Natural killer cell (primary cell): ENCODE measurements at regions not wholly inside any gene's neighbourhood (a gene's known extent, or its start where the extent isn't known, plus 50 kb on each side); places are given as distances from the start of the nearest gene placed in this dataset.

Experiments used
- ATAC-seq, 3 donors: fragments of 150-1000 bp in 2 of 3; fragments of 200-7000 bp in 1 of 3; cut with Tn5 transposase; 1 replicate in 1 of 3; 2 replicates in 2 of 3; pipeline ENCODE4 v1.10.0; 2021; ENCODE audit warnings: mild to moderate bottlenecking in 2 of 3, moderate library complexity in 2 of 3
- DNase-seq, 2 donors: peaks; one replicate each; pipeline versions ENCODE4 v3.0.0 to v3.0.0-alpha.2; 2013 to 2021; ENCODE audit warnings: mixed read lengths in 1 of 2
- H3K27ac ChIP-seq: one replicate; pipeline ENCODE4 v1.5.1; 2013; ENCODE audit warnings: mild to moderate bottlenecking, low read length
- H3K27me3 ChIP-seq: one replicate; pipeline ENCODE4 v1.6.1; 2013; ENCODE audit warnings: low read length; ENCODE audit not compliant: control insufficient read depth, insufficient read depth
- H3K36me3 ChIP-seq: one replicate; pipeline ENCODE4 v1.6.1; 2013; ENCODE audit warnings: low read length; ENCODE audit not compliant: control insufficient read depth, insufficient read depth
- H3K4me1 ChIP-seq: one replicate; pipeline ENCODE4 v1.6.1; 2013; ENCODE audit warnings: low read length; ENCODE audit not compliant: control insufficient read depth, insufficient read depth
- H3K4me3 ChIP-seq: one replicate; pipeline ENCODE4 v1.5.1; 2013; ENCODE audit warnings: low read length
- H3K9me3 ChIP-seq: one replicate; pipeline ENCODE4 v1.6.1; 2013; ENCODE audit warnings: low read length; ENCODE audit not compliant: control insufficient read depth, insufficient read depth
- H3K27ac Mint-ChIP-seq, 2 donors: one replicate each; pipeline ENCODE4 v1.8.0; 2022; ENCODE audit warnings: mild to moderate bottlenecking in 2 of 2, mixed read lengths in 2 of 2, moderate library complexity in 1 of 2
- H3K27me3 Mint-ChIP-seq, 2 donors: one replicate each; pipeline ENCODE4 v1.8.0; 2022; ENCODE audit warnings: low read depth in 2 of 2, mixed read lengths in 2 of 2
- H3K36me3 Mint-ChIP-seq: one replicate; pipeline ENCODE4 v1.8.0; 2022; ENCODE audit warnings: mixed read lengths
- H3K4me1 Mint-ChIP-seq, 2 donors: one replicate each; pipeline ENCODE4 v1.8.0; 2022; ENCODE audit warnings: mixed read lengths in 2 of 2
- H3K4me3 Mint-ChIP-seq: one replicate; pipeline ENCODE4 v1.8.0; 2022; ENCODE audit warnings: mild to moderate bottlenecking, moderate library complexity, mixed read lengths
- H3K9me3 Mint-ChIP-seq, 2 donors: one replicate each; pipeline ENCODE4 v1.8.0; 2022; ENCODE audit warnings: mixed read lengths in 2 of 2
- WGBS: methylation state at CpG from one replicate; pipeline ENCODE4 v1.1.7; 2013; ENCODE audit warnings: missing lambda C conversion rate; ENCODE audit not compliant: insufficient coverage; 5-methylcytosine and 5-hydroxymethylcytosine counted together
- intact Hi-C: fragments of 100-400 bp; cut with micrococcal nuclease; formaldehyde crosslinking; loops from one replicate; pipeline ENCODE4 v1.14.2; 2022
- TF ChIP-seq, protein P1 (sequence below): fragments of 200-600 bp; IDR thresholded peaks from one replicate; pipeline ENCODE4 v1.8.0; 2022; ENCODE audit warnings: antibody characterized with exemption

DNA sequence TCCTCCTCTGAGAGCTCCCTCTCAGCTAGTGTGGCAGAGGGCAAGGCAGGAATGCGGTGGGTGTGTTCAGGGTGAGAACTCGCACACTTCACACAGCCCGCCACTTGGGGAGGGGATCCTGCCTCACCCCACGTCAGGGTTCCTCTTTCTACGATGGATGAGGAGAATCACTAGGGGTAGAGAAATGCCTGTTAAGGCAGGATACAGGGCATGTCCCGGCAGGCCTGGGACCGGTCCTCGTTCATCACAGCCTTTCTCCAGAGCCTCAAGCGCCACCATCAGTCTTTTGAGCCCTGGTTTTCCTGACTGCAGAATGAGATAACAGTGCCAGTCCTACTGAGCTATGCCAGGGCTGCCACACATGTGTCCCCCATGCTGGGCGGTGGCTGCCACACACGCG lies 546.7 kb upstream of the ADARB2 start:
- ATAC-seq (no peak), DNase-seq (no peak)
- H3K4me3 ChIP-seq, result no peak overlapping the region
- peaks cover 0 to 2% of the 10 kb centered on the region in 2 donors for H3K27me3 Mint-ChIP-seq
- H3K27ac Mint-ChIP-seq, result no peak overlapping the region
- H3K36me3 ChIP-seq, result no peaks in the 10 kb centered on the region
- peaks cover 3 to 5% of the 10 kb centered on the region in 2 donors for H3K9me3 Mint-ChIP-seq
- H3K9me3 ChIP-seq, result no peaks in the 10 kb centered on the region
- H3K4me3 Mint-ChIP-seq, result no peak overlapping the region
- no peaks in the 10 kb centered on the region for H3K36me3 Mint-ChIP-seq
- intact Hi-C loops, result no loop called here
- H3K27ac ChIP-seq, result no peak overlapping the region
- no peaks in the 10 kb centered on the region for H3K4me1 Mint-ChIP-seq
- TF ChIP-seq, protein P1, sequence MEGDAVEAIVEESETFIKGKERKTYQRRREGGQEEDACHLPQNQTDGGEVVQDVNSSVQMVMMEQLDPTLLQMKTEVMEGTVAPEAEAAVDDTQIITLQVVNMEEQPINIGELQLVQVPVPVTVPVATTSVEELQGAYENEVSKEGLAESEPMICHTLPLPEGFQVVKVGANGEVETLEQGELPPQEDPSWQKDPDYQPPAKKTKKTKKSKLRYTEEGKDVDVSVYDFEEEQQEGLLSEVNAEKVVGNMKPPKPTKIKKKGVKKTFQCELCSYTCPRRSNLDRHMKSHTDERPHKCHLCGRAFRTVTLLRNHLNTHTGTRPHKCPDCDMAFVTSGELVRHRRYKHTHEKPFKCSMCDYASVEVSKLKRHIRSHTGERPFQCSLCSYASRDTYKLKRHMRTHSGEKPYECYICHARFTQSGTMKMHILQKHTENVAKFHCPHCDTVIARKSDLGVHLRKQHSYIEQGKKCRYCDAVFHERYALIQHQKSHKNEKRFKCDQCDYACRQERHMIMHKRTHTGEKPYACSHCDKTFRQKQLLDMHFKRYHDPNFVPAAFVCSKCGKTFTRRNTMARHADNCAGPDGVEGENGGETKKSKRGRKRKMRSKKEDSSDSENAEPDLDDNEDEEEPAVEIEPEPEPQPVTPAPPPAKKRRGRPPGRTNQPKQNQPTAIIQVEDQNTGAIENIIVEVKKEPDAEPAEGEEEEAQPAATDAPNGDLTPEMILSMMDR, result no peak
- H3K27me3 ChIP-seq, result no peaks in the 10 kb centered on the region
- WGBS, result 72% methylated on average over 12 of the region's 12 CpGs
- H3K4me1 ChIP-seq, result no peaks in the 10 kb centered on the region

DNA sequence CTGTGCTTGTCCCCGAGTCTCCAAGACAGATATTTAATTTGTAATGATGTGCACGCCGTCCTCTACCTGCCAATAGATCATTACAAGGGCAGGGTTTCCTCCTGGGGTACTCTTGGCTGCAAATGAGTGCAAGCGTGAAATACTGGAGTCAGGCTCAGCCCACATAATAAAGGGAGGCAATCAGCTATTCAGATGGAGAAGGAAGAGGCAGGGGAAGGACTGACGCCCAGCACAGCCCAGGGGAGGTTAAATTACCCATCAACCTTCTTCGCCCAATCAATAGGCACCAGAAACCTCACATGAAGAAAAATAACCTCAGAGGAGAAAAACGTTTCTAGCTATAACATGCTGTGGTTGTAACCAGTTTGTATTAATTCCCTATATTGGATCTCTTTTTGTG lies 544.9 kb upstream of the ADARB2 start:
- Histone ChIP-seq H3K4me1 (no peaks in the 10 kb centered on the region), H3K9me3 (no peaks in the 10 kb centered on the region), H3K27me3 (no peaks in the 10 kb centered on the region), H3K4me3 (no peak overlapping the region), H3K27ac (no peak overlapping the region), H3K36me3 (no peaks in the 10 kb centered on the region)
- TF ChIP-seq, protein P1, result no peak
- ATAC-seq (no peak), DNase-seq (no peak)
- intact Hi-C loops, result no loop called here
- Mint-ChIP-seq H3K27me3 (peaks cover 0 to 2% of the 10 kb centered on the region in 2 donors), H3K27ac (no peak overlapping the region), H3K9me3 (peaks cover 2 to 3% of the 10 kb centered on the region in 2 donors), H3K36me3 (no peaks in the 10 kb centered on the region), H3K4me3 (no peak overlapping the region), H3K4me1 (no peaks in the 10 kb centered on the region)
- WGBS, result 69% methylated on average over 4 of the region's 7 CpGs

DNA sequence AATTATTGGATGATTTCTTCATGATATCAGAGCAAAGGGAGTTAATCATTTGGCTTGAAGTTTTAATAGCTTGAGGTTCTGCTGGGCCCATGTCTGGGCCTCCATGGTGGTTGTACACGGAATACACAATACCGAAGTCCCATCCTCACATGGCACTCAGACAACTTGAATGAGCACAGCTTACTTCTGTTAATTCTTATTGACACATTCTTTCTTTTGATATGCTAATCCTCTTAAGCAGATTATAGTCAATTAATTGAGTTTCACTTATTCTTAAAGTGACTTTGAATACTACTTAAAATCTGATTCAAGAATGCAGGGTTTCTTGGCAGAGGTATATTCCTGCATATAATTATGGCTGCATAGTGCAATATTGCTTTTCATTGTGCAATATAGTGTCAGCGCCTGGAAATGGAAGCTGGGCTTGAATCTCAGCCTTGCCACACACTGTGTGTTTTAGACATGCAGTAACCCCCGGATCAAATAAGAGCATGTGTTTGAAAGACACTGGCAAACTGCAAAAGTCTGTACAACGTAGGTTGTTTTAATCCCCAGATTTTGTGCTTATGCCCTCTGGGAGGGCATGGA lies 543.5 kb upstream of the ADARB2 start:
- ATAC-seq (no peak), DNase-seq (no peak)
- Mint-ChIP-seq H3K4me3 (no peak overlapping the region), H3K9me3 (peaks cover 2 to 5% of the 10 kb centered on the region in 2 donors), H3K27me3 (peaks cover 0 to 2% of the 10 kb centered on the region in 2 donors), H3K4me1 (no peaks in the 10 kb centered on the region), H3K36me3 (no peaks in the 10 kb centered on the region), H3K27ac (no peak overlapping the region)
- Histone ChIP-seq H3K27ac (no peak overlapping the region), H3K27me3 (no peaks in the 10 kb centered on the region), H3K4me3 (no peak overlapping the region), H3K36me3 (no peaks in the 10 kb centered on the region), H3K4me1 (no peaks in the 10 kb centered on the region), H3K9me3 (no peaks in the 10 kb centered on the region)
- 89% methylated on average over 5 of the region's 5 CpGs for WGBS
- intact Hi-C loops, result no loop called here
- TF ChIP-seq, protein P1, result no peak

DNA sequence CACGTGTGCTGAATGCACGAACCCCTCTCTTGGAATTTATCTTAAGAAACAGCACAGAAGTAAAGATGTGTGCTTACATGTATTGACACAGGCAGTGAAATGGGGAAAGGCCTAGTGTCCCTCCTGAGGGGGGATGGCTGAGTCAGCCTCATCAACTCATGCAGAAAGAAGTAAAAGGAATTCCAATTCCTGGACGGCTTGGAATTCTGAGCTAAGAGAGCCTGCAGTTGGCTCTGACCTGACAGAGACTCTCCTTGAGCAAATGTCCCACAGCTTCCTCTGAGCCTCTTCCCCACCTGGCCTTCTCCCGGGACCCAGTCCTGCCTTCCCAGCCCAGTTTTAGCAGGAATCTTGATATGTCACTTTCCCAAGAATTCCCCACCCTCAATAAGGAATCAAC lies 542.4 kb upstream of the ADARB2 start:
- Histone ChIP-seq H3K27me3 (no peaks in the 10 kb centered on the region), H3K4me3 (no peak overlapping the region), H3K36me3 (no peaks in the 10 kb centered on the region), H3K27ac (no peak overlapping the region), H3K9me3 (no peaks in the 10 kb centered on the region), H3K4me1 (no peaks in the 10 kb centered on the region)
- WGBS, result 93% methylated on average over 4 of the region's 4 CpGs
- no peak overlapping the region for H3K27ac Mint-ChIP-seq
- TF ChIP-seq, protein P1, result no peak
- no peak overlapping the region for H3K4me3 Mint-ChIP-seq
- no peaks in the 10 kb centered on the region for H3K36me3 Mint-ChIP-seq
- no peak for DNase-seq
- intact Hi-C loops, result no loop called here
- H3K4me1 Mint-ChIP-seq, result no peaks in the 10 kb centered on the region
- no peak for ATAC-seq
- peaks cover 0 to 2% of the 10 kb centered on the region in 2 donors for H3K27me3 Mint-ChIP-seq
- peaks cover 2 to 5% of the 10 kb centered on the region in 2 donors for H3K9me3 Mint-ChIP-seq
